ENCODE measurements at regions not wholly inside any gene's neighbourhood (a gene's known extent, or its start where the extent isn't known, plus 50 kb on each side); places are given as distances from the start of the nearest gene placed in this dataset.

- TF ChIP-seq POLR2A (IDR thresholded peaks at IDR 0.05) (no peak), CTCF (IDR thresholded peaks at IDR 0.05) (no peak)
Observed at GRCh38 chr2:183740241-183740640, 616.0 kb downstream of the NUP35 start.

All from thyroid gland (tissue), 4 donors.